HG03342 (cell line): ENCODE measurements at regions not wholly inside any gene's neighbourhood (a gene's known extent, or its start where the extent isn't known, plus 50 kb on each side); places are given as distances from the start of the nearest gene placed in this dataset.
"Not testable (repeated sequence)": the region's sequence is repeated elsewhere in the genome, so short reads cannot be mapped to it uniquely, and the experiment has no call there.

Experiments
- ATAC-seq: cut with Tn5 transposase; IDR thresholded peaks from one replicate; pipeline ENCODE4 v1.9.1; 2021; ENCODE audit warnings: mild to moderate bottlenecking, moderate library complexity; ENCODE audit not compliant: unreplicated experiment

GRCh38 chr11:86167499-86168164, 76.9 kb upstream of the EED start:
- no peak for ATAC-seq

- ATAC-seq = not testable (repeated sequence)
Measured at GRCh38 chr11:86166287-86166686, 78.3 kb upstream of the EED start.

- ATAC-seq = no peak
Measured at GRCh38 chr11:86164106-86164505, 80.4 kb upstream of the EED start.

GRCh38 chr11:86163221-86163876, 81.2 kb upstream of the EED start:
- not testable (repeated sequence) for ATAC-seq

GRCh38 chr11:86162239-86162638, 82.3 kb upstream of the EED start:
- ATAC-seq = no peak

GRCh38 chr11:86161837-86162236, 82.7 kb upstream of the EED start:
- no peak for ATAC-seq

GRCh38 chr11:86161336-86161735, 83.2 kb upstream of the EED start:
- no peak for ATAC-seq

GRCh38 chr11:86160541-86161149, 83.9 kb upstream of the EED start:
- ATAC-seq = no peak

- ATAC-seq = no peak
Measured at GRCh38 chr11:86159581-86159891, 85.0 kb upstream of the EED start.

- no peak for ATAC-seq
Measured at GRCh38 chr11:86158704-86159580, 85.6 kb upstream of the EED start.

GRCh38 chr11:86157797-86158378, 86.7 kb upstream of the EED start:
- ATAC-seq = no peak

- no peak for ATAC-seq
Measured at GRCh38 chr11:86156397-86156955, 87.6 kb upstream of the PICALM start.

- no peak for ATAC-seq
Measured at GRCh38 chr11:86155200-86155844, 86.4 kb upstream of the PICALM start.

- no peak for ATAC-seq
Measured at GRCh38 chr11:86153439-86153838, 84.6 kb upstream of the PICALM start.

GRCh38 chr11:86152901-86153300, 84.0 kb upstream of the PICALM start:
- ATAC-seq = no peak

- no peak for ATAC-seq
Measured at GRCh38 chr11:86152006-86152862, 83.3 kb upstream of the PICALM start.

GRCh38 chr11:86151174-86152005, 82.5 kb upstream of the PICALM start:
- no peak for ATAC-seq

- no peak for ATAC-seq
Measured at GRCh38 chr11:86150847-86151173, 81.9 kb upstream of the PICALM start.

GRCh38 chr11:86149792-86150191, 80.9 kb upstream of the PICALM start:
- no peak for ATAC-seq
